GM13977 (cell line): ENCODE measurements at regions not wholly inside any gene's neighbourhood (a gene's known extent, or its start where the extent isn't known, plus 50 kb on each side); places are given as distances from the start of the nearest gene placed in this dataset.

ENCODE experiments used
- DNase-seq: peaks from one replicate; pipeline ENCODE4 v3.0.0; 2012; ENCODE audit warnings: low spot score
- CTCF ChIP-seq: IDR thresholded peaks from 2 replicates; pipeline ENCODE4 v1.5.1; 2012; ENCODE audit warnings: mild to moderate bottlenecking, control low read depth; ENCODE audit not compliant: insufficient read depth; ENCODE audit errors: extremely low read depth, missing control alignments
- in situ Hi-C: fragments of 300-500 bp; cut with MboI; formaldehyde crosslinking; loops from one replicate; pipeline ENCODE4 v1.12.0; 2022; ENCODE audit warnings: low sequenced_read_pairs, low pct_unique_long_range_greater_than_20kb, mixed read lengths, inconsistent platforms; ENCODE audit not compliant: unreplicated experiment

GRCh38 chr4:138327338-138327737 is 85.2 kb upstream of the SLC7A11 start:
- TF ChIP-seq CTCF: no peak
- no peak for DNase-seq
- in situ Hi-C loops: no loop called here

GRCh38 chr4:138320831-138321230 is 78.7 kb upstream of the SLC7A11 start:
- no peak for TF ChIP-seq CTCF
- in situ Hi-C loops: no loop called here
- DNase-seq: no peak

- TF ChIP-seq CTCF: no peak
- no peak for DNase-seq
- in situ Hi-C loops: no loop called here
Observed at GRCh38 chr4:138320030-138320429, 77.9 kb upstream of the SLC7A11 start.

GRCh38 chr4:138317175-138317748 is 75.1 kb upstream of the SLC7A11 start:
- in situ Hi-C loops: no loop called here
- DNase-seq: no peak
- TF ChIP-seq CTCF: no peak

GRCh38 chr4:138312536-138312911 is 70.4 kb upstream of the SLC7A11 start:
- TF ChIP-seq CTCF: no peak
- in situ Hi-C loops: no loop called here

GRCh38 chr4:138311771-138312535 is 69.8 kb upstream of the SLC7A11 start:
- TF ChIP-seq CTCF: no peak
- no peak for DNase-seq
- in situ Hi-C loops: no loop called here

More at GRCh38 chr4:138312536-138312911, 70.4 kb upstream of the SLC7A11 start:
- DNase-seq: no peak
